GM12878 (cell line): ENCODE measurements at regions not wholly inside any gene's neighbourhood (a gene's known extent, or its start where the extent isn't known, plus 50 kb on each side); places are given as distances from the start of the nearest gene placed in this dataset.
"Not testable (repeated sequence)": the region's sequence is repeated elsewhere in the genome, so short reads cannot be mapped to it uniquely, and the experiment has no call there.

ENCODE experiments used
- ATAC-seq: fragments of 200-7000 bp; cut with Tn5 transposase; 3 replicates; pipeline ENCODE4 v1.9.1; 2020; ENCODE audit warnings: mild to moderate bottlenecking, moderate library complexity
- BruUV-seq: library from RNA; stranded (reverse); fragments of 400-500 nt; replicated peaks from 2 replicates; lab custom pipeline; 2021; lab: Mats Ljungman, UMichigan
- CTCF ChIA-PET: fragments of 300-600 bp; sonication (Branson Sonifier 250); formaldehyde crosslinking; extraction: SDS; loops from one replicate; lab custom pipeline; 2021; ENCODE audit warnings: inconsistent platforms; lab: Yijun Ruan, JAX
- POLR2A ChIA-PET: fragments of 350-600 bp; formaldehyde crosslinking; extraction: SDS; loops from one replicate; lab custom pipeline; 2021; ENCODE audit warnings: inconsistent platforms; lab: Charles Lee
- RAD21 ChIA-PET: fragments of 300-600 bp; sonication (Branson Sonifier 250); formaldehyde crosslinking; loops from one replicate; lab custom pipeline; 2023; ENCODE audit warnings: antibody characterized with exemption; ENCODE audit not compliant: unreplicated experiment; lab: Charles Lee
- SMC1A ChIA-PET: fragments of 300-600 bp; sonication (Branson Sonifier 250); formaldehyde crosslinking; loops from one replicate; lab custom pipeline; 2023; ENCODE audit not compliant: unreplicated experiment, uncharacterized antibody; lab: Charles Lee
- DNase-seq: peaks from one replicate; pipeline ENCODE4 v3.0.0-alpha.2; 2011; ENCODE audit warnings: low read depth, low spot score
- FAIRE-seq: peaks from 3 replicates; lab custom pipeline; 2011; peaks lifted over from hg19 to GRCh38; lab: Jason Lieb, UNC
- H2AFZ ChIP-seq: 2 replicates; pipeline ENCODE4 v1.6.0; 2011; ENCODE audit warnings: low read depth, low read length, control low read depth; ENCODE audit not compliant: control insufficient read depth
- H3K27ac ChIP-seq: 2 replicates; pipeline ENCODE4 v1.5.1; 2011; ENCODE audit warnings: control low read depth; ENCODE audit not compliant: control insufficient read depth, insufficient read depth
- H3K27me3 ChIP-seq, 2 experiments: replicated peaks in 1 of 2; 2 replicates each; pipeline versions ENCODE4 v1.6.0 to v1.6.1; 2011; ENCODE audit warnings: low read length in 1 of 2; ENCODE audit not compliant: control insufficient read depth in 2 of 2, insufficient read depth in 2 of 2
- H3K36me3 ChIP-seq, 2 experiments: 2 replicates each; pipeline ENCODE4 v1.5.1; 2011; ENCODE audit warnings: low read length in 1 of 2; ENCODE audit not compliant: control insufficient read depth in 2 of 2, insufficient read depth in 2 of 2
- H3K4me1 ChIP-seq: 2 replicates; pipeline ENCODE4 v1.6.1; 2011; ENCODE audit warnings: mild to moderate bottlenecking, low read length, moderate library complexity, mixed read lengths; ENCODE audit not compliant: control insufficient read depth, insufficient read depth
- H3K4me2 ChIP-seq: 2 replicates; pipeline ENCODE4 v1.6.0; 2011; ENCODE audit warnings: control low read depth; ENCODE audit not compliant: control insufficient read depth, insufficient read depth
- H3K4me3 ChIP-seq: fragments of 200-600 bp; sonication (generic); 2 replicates; pipeline ENCODE4 v1.5.1; 2016
- H3K79me2 ChIP-seq: 2 replicates; pipeline ENCODE4 v1.6.0; 2011; ENCODE audit warnings: low read length; ENCODE audit not compliant: control insufficient read depth, insufficient read depth
- H3K9ac ChIP-seq: 2 replicates; pipeline ENCODE4 v1.8.0; 2011; ENCODE audit warnings: low read length, control low read depth, mixed read lengths; ENCODE audit not compliant: control insufficient read depth, insufficient read depth
- H3K9me3 ChIP-seq: replicated peaks from 3 replicates; pipeline ENCODE4 v1.5.1; 2011; ENCODE audit warnings: mild to moderate bottlenecking, low read length; ENCODE audit not compliant: control insufficient read depth, insufficient read depth
- H4K20me1 ChIP-seq: 2 replicates; pipeline ENCODE4 v1.6.0; 2011; ENCODE audit not compliant: control insufficient read depth, insufficient read depth
- ASH2L ChIP-seq: fragments of 300-600, 200-600 bp; sonication (generic); IDR thresholded peaks from 2 replicates; pipeline ENCODE4 v1.6.1; 2017; ENCODE audit warnings: low read depth, mild to moderate bottlenecking, borderline replicate concordance
- E4F1 ChIP-seq: fragments of 450-650 bp; IDR thresholded peaks from 2 replicates; pipeline ENCODE4 v1.6.1; 2018; ENCODE audit warnings: borderline replicate concordance, mild to moderate bottlenecking; ENCODE audit not compliant: partially characterized antibody
- MXI1 ChIP-seq: fragments of 150-350 bp; IDR thresholded peaks from 2 replicates; pipeline ENCODE4 v1.6.1; 2011; ENCODE audit warnings: low read depth, mild to moderate bottlenecking, inconsistent platforms, low read length, improper control_type of control experiment
- NFIC ChIP-seq: IDR thresholded peaks from 2 replicates; pipeline ENCODE4 v1.6.1; 2012; ENCODE audit warnings: low read depth, mild to moderate bottlenecking, inconsistent platforms, low read length, moderate library complexity
- NFYB ChIP-seq: IDR thresholded peaks from 2 replicates; pipeline ENCODE4 v1.6.1; 2011; ENCODE audit warnings: low read depth, mild to moderate bottlenecking, low read length, improper control_type of control experiment, moderate library complexity; ENCODE audit not compliant: insufficient read depth
- PAX5 ChIP-seq: IDR thresholded peaks from 2 replicates; pipeline ENCODE4 v1.6.1; 2011; ENCODE audit warnings: low read depth, low read length, borderline replicate concordance
- POLR2AphosphoS2 ChIP-seq: IDR thresholded peaks from 2 replicates; pipeline ENCODE4 v1.6.1; 2011; ENCODE audit warnings: low read depth, mild to moderate bottlenecking, low read length, improper control_type of control experiment, moderate library complexity
- RELA ChIP-seq: fragments of 450-650 bp; IDR thresholded peaks from 2 replicates; pipeline ENCODE4 v1.8.0; 2014; ENCODE audit warnings: borderline replicate concordance; ENCODE audit not compliant: partially characterized antibody
- SREBF2 ChIP-seq: IDR thresholded peaks from 2 replicates; pipeline ENCODE4 v1.6.1; 2012; ENCODE audit warnings: mild to moderate bottlenecking, low read length
- STAT3 ChIP-seq: IDR thresholded peaks from 2 replicates; pipeline ENCODE4 v1.6.1; 2011; ENCODE audit warnings: low read depth, low read length, improper control_type of control experiment
- YY1 ChIP-seq: IDR thresholded peaks from 2 replicates; pipeline ENCODE4 v1.6.1; 2011; ENCODE audit warnings: low read depth, mild to moderate bottlenecking, low read length
- ZNF24 ChIP-seq: fragments of 450-650 bp; IDR thresholded peaks from 2 replicates; pipeline ENCODE4 v1.6.1; 2017; ENCODE audit warnings: antibody characterized with exemption, mild to moderate bottlenecking
- WGBS: methylation state at CpG from one replicate; pipeline ENCODE4 v1.1.6; 2016; ENCODE audit warnings: low lambda C conversion rate; ENCODE audit not compliant: insufficient replicate concordance, insufficient coverage; ENCODE audit errors: missing lambda C conversion rate; 5-methylcytosine and 5-hydroxymethylcytosine counted together
- in situ Hi-C: fragments of 300-500 bp; cut with MboI; formaldehyde crosslinking; loops from 9 replicates; pipeline ENCODE4 v1.14.3; 2018; ENCODE audit warnings: mixed read lengths
- intact Hi-C: fragments of 100-400 bp; cut with micrococcal nuclease; formaldehyde crosslinking; loops from one replicate; pipeline ENCODE4 v1.14.2; 2022; ENCODE audit not compliant: unreplicated experiment

DNA sequence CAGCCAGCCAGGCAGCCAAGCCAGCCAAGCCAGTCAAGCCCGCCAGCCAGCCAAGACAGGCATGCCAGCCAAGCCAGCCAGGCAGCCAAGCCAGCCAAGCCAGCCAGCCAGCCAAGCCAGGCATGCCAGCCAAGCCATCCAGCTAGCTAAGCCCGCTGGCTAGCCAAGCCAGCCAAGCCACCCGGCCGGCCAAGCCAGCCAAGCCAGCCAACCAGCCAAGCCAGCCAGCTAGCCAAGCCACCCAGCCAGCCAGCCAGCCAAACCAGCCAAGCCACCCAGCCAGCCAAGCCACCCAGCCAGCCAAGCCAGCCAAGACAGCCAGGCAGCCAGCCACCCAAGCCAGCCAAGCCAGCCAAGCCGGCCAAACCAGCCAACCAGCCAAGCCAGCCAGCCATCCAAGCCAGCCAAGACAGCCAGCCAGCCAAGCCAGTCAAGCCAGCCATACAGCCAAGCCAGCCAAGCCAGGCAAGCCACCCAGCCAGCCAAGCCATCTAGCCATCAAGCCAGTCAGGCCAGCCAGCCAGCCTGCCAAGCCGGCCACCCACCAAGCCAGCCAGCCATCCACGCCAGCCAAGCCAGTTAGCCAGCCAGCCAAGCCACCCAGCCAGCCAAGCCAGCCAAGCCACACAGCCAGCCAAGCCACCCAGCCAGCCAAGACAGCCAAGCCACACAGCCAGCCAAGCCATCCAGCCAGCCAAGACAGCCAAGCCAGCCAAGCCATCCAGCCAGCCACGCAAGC lies 349.2 kb upstream of the PLGLB2 start:
- BruUV-seq = not testable (repeated sequence)
- 73% methylated on average over 6 of the region's 8 CpGs for WGBS

DNA sequence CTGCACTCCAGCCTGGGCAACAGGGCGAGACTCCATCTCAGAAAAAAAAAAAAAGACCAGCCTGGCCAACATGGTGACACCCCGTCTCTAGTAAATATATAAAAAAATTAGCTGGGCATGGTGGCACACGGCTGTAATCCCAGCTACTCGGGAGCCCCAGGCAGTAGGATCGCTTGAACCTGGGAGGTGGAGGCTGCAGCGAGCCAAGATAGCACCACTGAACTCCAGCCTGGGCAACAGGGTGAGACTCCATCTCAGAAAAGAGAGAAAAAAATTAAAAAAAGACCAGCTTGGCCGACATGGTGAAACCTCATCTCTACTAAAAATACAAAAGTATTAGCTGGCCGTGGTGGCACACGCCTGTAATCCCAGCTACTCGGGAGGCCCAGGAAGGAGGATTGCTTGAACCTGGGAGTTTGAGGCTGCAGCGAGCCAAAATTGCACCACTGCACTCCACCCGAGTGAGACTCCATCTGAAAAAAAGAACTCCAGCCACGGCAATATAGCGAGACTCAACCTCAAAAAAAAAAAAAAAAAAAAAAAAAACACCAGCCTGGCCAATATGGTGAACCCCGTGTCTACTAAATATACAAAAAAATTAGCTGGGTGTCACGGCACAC lies 346.1 kb upstream of the PLGLB2 start:
- ChIA-PET CTCF (no interaction called here), POLR2A (no interaction called here), SMC1A (no interaction called here), RAD21 (no interaction called here)
- no peaks in the 10 kb centered on the region for H3K36me3 ChIP-seq
- no peaks in the 10 kb centered on the region for H3K4me1 ChIP-seq
- H3K79me2 ChIP-seq = no peaks in the 10 kb centered on the region
- H3K4me3 ChIP-seq = no peak overlapping the region
- 77% methylated on average over 16 of the region's 16 CpGs for WGBS
- H3K9me3 ChIP-seq = no peaks in the 10 kb centered on the region; the same call in 2 of the 3 replicates
- no TSS peak for BruUV-seq
- TF ChIP-seq PAX5 = no peak
- no peak for TF ChIP-seq MXI1
- no peak for TF ChIP-seq E4F1
- TF ChIP-seq ASH2L = no peak
- no peak for TF ChIP-seq NFIC
- TF ChIP-seq RELA = no peak
- TF ChIP-seq SREBF2 = no peak
- TF ChIP-seq POLR2AphosphoS2 = no peak
- no peak for TF ChIP-seq NFYB
- no peak for TF ChIP-seq STAT3
- no peak for TF ChIP-seq ZNF24
- no peak for TF ChIP-seq YY1
- no peaks in the 10 kb centered on the region for H4K20me1 ChIP-seq
- no peak overlapping the region for H3K27ac ChIP-seq
- no peak overlapping the region for H2AFZ ChIP-seq
- H3K27me3 ChIP-seq = no peaks in the 10 kb centered on the region
- intact Hi-C loops = no loop called here
- no peak overlapping the region for H3K4me2 ChIP-seq
- no peak for ATAC-seq
- H3K9ac ChIP-seq = no peak overlapping the region
- DNase-seq = no peak
- no peak for FAIRE-seq
- in situ Hi-C loops = no loop called here

More for the DNA sequence above, 349.2 kb upstream of the PLGLB2 start:
- H3K9me3 ChIP-seq, FAIRE-seq, in situ Hi-C loops, SMC1A ChIA-PET, H3K27me3 ChIP-seq, intact Hi-C loops, DNase-seq, H3K79me2 ChIP-seq, POLR2A ChIA-PET, ATAC-seq, H3K36me3 ChIP-seq, H2AFZ ChIP-seq, H4K20me1 ChIP-seq, H3K27ac ChIP-seq, H3K4me2 ChIP-seq, H3K4me3 ChIP-seq, H3K9ac ChIP-seq, RAD21 ChIA-PET, CTCF ChIA-PET, H3K4me1 ChIP-seq: not testable (repeated sequence)
